ENCODE measurements at regions not wholly inside any gene's neighbourhood (a gene's known extent, or its start where the extent isn't known, plus 50 kb on each side); places are given as distances from the start of the nearest gene placed in this dataset.

- Mint-ChIP-seq H3K27me3 (ENCODE audit: unreplicated experiment) (no peaks in the 10 kb centered on the region), H3K9me3 (ENCODE audit: unreplicated experiment) (no peaks in the 10 kb centered on the region), H3K4me1 (ENCODE audit: unreplicated experiment) (peaks cover 6% of the 10 kb centered on the region), H3K4me3 (ENCODE audit: unreplicated experiment) (no peak overlapping the region), H3K27ac (ENCODE audit: unreplicated experiment) (no peak overlapping the region), H3K36me3 (ENCODE audit: unreplicated experiment) (no peaks in the 10 kb centered on the region)
- peak; percentile 61 for TF ChIP-seq CTCF (IDR thresholded peaks at IDR 0.05)
- DNase-seq (ENCODE audit: extremely low spot score, unreplicated experiment): no peak
Measured at GRCh38 chr7:10022957-10023356, 950.7 kb upstream of the PHF14 start.

GRCh38 chr7:10034843-10035556, 938.7 kb upstream of the PHF14 start:
- DNase-seq (ENCODE audit: extremely low spot score, unreplicated experiment): no peak
- Mint-ChIP-seq H3K9me3 (ENCODE audit: unreplicated experiment) (no peaks in the 10 kb centered on the region), H3K4me1 (ENCODE audit: unreplicated experiment) (no peaks in the 10 kb centered on the region), H3K27ac (ENCODE audit: unreplicated experiment) (no peak overlapping the region), H3K36me3 (ENCODE audit: unreplicated experiment) (no peaks in the 10 kb centered on the region), H3K4me3 (ENCODE audit: unreplicated experiment) (no peak overlapping the region), H3K27me3 (ENCODE audit: unreplicated experiment) (no peaks in the 10 kb centered on the region)
- no peak for TF ChIP-seq CTCF (IDR thresholded peaks at IDR 0.05)

- H3K9me3 Mint-ChIP-seq (ENCODE audit: unreplicated experiment): no peaks in the 10 kb centered on the region
- H3K4me1 Mint-ChIP-seq (ENCODE audit: unreplicated experiment): no peaks in the 10 kb centered on the region
- DNase-seq (ENCODE audit: extremely low spot score, unreplicated experiment): no peak
- no peaks in the 10 kb centered on the region for H3K36me3 Mint-ChIP-seq (ENCODE audit: unreplicated experiment)
- TF ChIP-seq CTCF (IDR thresholded peaks at IDR 0.05): no peak
- H3K4me3 Mint-ChIP-seq (ENCODE audit: unreplicated experiment): no peak overlapping the region
- no peaks in the 10 kb centered on the region for H3K27me3 Mint-ChIP-seq (ENCODE audit: unreplicated experiment)
- no peak overlapping the region for H3K27ac Mint-ChIP-seq (ENCODE audit: unreplicated experiment)
Measured at GRCh38 chr7:10036693-10037092, 937.0 kb upstream of the PHF14 start.

- no peak for TF ChIP-seq CTCF (IDR thresholded peaks at IDR 0.05)
- no peak for DNase-seq (ENCODE audit: extremely low spot score, unreplicated experiment)
- Mint-ChIP-seq H3K4me3 (ENCODE audit: unreplicated experiment) (no peak overlapping the region), H3K9me3 (ENCODE audit: unreplicated experiment) (no peaks in the 10 kb centered on the region), H3K36me3 (ENCODE audit: unreplicated experiment) (no peaks in the 10 kb centered on the region), H3K27ac (ENCODE audit: unreplicated experiment) (no peak overlapping the region), H3K27me3 (ENCODE audit: unreplicated experiment) (no peaks in the 10 kb centered on the region), H3K4me1 (ENCODE audit: unreplicated experiment) (no peaks in the 10 kb centered on the region)
Measured at GRCh38 chr7:10038351-10038750, 935.3 kb upstream of the PHF14 start.

- no peaks in the 10 kb centered on the region for H3K4me1 Mint-ChIP-seq (ENCODE audit: unreplicated experiment)
- no peaks in the 10 kb centered on the region for H3K9me3 Mint-ChIP-seq (ENCODE audit: unreplicated experiment)
- TF ChIP-seq CTCF (IDR thresholded peaks at IDR 0.05): no peak
- DNase-seq (ENCODE audit: extremely low spot score, unreplicated experiment): no peak
- no peak overlapping the region for H3K27ac Mint-ChIP-seq (ENCODE audit: unreplicated experiment)
- H3K36me3 Mint-ChIP-seq (ENCODE audit: unreplicated experiment): no peaks in the 10 kb centered on the region
- no peak overlapping the region for H3K4me3 Mint-ChIP-seq (ENCODE audit: unreplicated experiment)
- H3K27me3 Mint-ChIP-seq (ENCODE audit: unreplicated experiment): no peaks in the 10 kb centered on the region
Measured at GRCh38 chr7:10040674-10041073, 933.0 kb upstream of the PHF14 start.
